GM18907 (cell line): ENCODE measurements at regions not wholly inside any gene's neighbourhood (a gene's known extent, or its start where the extent isn't known, plus 50 kb on each side); places are given as distances from the start of the nearest gene placed in this dataset.
"Not testable (repeated sequence)": the region's sequence is repeated elsewhere in the genome, so short reads cannot be mapped to it uniquely, and the experiment has no call there.

ENCODE experiments used
- ATAC-seq: cut with Tn5 transposase; IDR thresholded peaks from one replicate; pipeline ENCODE4 v1.9.1; 2021; ENCODE audit warnings: mild to moderate bottlenecking, moderate library complexity; ENCODE audit not compliant: unreplicated experiment

DNA sequence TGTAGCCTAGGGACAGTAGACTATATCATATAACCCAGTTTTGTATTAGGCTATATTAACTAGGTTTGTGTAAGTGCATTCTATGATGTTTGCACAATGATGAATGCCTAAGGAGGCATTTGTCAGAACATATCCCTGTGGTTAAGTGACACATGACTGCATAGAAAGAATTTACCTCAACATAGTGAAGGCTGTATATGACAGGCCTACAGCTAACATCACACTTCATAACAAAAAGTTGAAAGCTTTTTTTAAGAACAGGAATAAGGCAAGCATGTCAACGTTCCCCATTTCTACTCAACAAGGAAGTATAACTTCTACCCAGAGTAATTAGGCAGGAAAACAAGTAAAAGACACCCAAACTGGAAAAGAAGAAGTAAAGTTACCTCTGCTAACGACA, 165.9 kb upstream of the NDST4 start:
- ATAC-seq, result peak; percentile 47

DNA sequence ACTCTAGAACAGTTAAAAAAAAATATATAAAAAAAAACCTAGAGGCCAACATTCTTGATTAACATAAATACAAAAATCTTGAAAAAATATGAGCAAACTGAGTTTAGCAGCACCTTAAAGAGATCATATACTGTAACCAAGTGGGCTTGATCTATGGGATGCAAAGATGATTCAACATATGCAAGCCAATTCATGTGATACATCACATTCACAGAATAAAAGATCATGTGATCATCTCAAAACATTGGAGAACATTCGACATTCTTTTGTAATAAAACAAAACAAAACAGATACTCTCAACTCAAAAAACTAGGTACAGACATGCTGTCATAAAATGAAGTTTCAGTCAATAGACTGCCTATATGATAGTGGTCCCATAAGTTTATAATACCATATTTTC, 165.4 kb upstream of the NDST4 start:
- ATAC-seq, result no peak

DNA sequence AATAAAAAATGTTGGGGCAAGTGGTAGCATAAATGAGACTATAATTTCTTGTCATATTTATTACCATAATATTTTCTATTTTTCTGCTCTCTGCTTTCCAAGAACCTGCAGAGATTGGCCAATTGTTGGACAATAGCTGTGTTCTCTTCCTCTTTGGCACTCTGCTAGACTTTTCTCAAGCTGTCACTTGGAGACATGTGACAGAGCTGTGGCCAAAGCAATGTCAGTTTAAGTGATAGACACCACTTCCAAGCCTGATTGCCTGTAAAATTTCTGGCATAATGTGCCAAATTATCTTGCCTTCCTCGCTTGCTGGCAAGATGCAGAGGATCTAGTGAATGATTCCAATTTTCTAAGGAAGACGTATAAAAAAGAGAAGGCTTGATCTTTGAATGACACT, 162.2 kb upstream of the NDST4 start:
- no peak for ATAC-seq

DNA sequence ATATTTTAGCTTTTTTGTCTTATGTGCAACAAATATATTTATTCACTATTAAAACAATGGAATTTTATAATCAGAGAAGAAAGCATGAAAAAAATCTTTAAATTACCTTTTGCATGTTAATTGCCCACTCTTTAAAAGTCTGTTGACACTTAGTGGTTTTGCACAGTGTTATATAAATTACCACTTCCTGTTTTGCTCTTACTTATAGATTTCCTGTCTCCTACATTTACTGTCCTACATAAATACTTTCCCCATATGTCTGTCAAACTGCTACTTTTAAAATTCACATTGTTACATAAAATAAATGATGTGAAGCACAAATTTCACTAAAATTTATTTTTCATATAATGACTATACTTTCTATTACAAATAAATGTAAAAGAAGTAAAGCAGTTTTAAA, 161.1 kb upstream of the NDST4 start:
- peak; percentile 74 for ATAC-seq

DNA sequence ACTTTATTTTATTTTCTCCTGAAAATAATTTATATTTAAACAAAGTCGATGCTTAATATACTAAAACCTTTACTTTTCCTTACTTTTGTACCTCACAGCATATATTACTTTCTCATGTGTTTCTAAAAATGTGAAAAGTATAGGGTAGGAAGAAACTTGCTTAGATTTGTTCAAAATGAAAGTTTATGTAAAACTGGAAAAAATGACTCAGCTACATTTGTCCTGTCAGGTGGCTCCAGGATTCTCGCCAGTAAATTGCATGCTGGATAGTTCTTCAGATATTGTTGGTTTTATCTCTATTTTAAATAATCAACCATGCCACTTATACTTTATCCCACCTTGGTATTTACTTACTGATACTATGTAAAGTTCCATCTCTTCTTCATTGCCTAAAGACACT, 159.2 kb upstream of the NDST4 start:
- no peak for ATAC-seq

DNA sequence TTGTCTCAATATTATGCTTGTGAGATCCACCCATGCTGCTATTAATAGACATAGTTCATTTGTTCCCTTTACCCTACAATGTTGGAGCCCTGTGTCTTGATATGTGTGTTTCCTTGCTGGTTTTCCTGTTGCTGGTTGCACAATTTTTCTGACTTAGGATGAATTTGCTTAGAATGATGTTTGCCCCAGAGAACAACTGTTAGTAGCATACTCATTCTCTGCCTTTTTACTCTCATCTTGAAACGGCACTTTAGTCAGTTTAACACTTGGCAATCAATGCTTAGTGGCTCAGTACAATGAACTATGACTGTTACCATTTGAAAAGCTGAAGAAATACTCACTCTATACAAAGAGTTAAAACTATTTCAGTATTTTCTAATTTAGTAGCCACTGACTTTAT, 158.8 kb upstream of the NDST4 start:
- peak; percentile 53 for ATAC-seq

DNA sequence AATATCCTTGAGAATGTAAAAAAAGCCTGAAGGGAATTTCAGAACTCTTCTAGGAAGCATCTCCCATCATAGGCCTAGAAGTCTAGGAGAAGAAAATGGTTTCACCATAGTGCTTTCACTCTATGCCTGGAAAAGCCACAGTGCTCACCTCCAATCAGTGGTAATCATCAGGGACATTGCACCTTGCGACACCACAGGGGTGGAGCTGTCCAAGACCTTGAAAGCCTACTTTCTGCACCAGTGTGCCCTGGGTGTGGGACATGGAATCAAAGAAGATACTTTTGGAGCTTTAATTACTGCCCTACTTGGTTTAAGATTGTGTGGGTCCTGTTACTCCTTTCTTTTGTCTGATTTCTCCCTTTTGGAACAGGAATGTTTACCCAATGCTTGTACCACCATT, 146.8 kb upstream of the NDST4 start:
- no peak for ATAC-seq

DNA sequence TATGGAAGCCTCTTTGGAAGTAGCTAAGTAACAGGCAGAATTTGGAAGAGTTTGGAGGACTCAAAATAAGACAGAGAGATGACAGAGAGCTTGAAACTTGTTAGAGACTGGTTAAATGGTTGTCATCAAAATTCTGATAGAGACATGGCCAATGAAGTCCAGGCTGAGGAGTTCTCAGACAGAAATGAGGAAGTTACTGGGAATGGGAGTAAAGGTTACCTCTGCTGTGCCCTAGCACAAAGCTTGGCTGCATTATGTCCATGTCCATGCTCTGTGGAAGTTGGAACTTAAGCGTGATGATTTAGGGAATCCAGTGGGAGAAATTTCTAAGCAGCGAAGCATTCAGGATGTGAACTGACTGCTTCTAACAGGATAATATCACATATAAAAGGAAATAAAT, 146.2 kb upstream of the NDST4 start:
- no peak for ATAC-seq

DNA sequence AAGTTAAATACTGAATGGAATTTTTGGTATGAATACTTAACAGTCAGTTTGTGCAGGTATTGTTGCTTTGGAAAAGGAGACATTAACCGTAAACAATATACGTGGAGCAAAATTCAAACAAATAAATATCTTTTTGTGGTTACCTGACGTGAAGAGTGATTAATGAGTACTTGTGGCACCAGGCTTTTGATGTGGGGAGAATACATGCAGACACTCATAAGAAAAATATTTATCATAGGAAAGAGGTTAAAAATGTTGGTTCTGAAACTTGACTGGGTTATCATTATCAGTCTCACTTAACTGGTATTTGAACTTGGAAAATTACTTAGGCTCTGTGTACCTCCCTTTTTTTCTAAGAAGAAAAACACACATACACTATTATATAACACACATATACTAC, 136.4 kb upstream of the NDST4 start:
- no peak for ATAC-seq

DNA sequence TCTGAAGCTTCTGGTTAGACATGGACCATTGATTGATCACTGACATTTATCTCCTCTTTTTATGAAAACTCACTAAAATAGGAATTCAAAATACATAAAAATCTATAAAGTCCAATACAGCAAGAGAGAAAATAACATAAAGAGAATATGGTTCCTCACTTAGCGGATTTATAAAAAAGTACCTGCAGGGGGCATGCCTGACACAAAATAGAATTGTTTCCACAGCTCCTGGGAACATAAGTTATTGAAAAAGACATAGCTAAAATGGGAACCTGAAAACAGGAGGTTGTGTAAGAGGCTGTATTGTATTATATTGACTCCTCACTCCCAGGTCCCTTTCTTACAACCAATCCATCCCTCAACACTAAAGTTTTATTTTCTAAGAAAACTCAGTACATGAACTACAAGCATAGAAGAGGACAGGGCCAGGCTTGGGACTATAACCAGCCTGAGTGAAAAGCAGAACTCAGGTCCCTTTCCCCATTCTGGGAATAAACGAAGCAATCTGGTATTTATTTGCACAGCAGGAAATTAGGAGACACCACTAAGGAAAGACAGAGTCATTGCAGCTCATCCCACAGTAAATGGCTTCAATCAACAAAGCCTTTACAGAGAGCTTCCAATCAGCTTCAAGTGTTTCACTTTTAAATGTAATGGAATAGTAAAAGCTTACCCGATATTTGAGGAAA, 121.1 kb upstream of the NDST4 start:
- peak; percentile 68 for ATAC-seq

DNA sequence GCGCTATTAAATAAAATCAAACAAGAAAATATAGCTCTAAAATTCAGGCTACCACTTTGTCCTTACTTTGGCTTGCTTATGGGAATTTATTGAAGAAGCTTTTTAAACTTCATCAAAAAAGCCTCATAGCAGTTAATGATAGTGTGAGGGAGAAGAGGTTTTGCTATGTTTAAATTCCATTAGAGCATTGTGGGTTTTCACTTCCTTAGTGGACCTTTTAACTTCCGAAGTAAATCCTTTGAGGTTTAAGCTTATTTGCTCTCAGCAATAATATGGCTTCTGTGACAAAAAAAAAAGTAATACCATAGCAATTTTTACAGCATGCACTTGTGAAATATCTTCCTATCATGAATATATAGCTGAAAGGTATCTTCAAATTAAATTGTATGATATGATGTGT, 120.2 kb upstream of the NDST4 start:
- ATAC-seq, result peak; percentile 67

DNA sequence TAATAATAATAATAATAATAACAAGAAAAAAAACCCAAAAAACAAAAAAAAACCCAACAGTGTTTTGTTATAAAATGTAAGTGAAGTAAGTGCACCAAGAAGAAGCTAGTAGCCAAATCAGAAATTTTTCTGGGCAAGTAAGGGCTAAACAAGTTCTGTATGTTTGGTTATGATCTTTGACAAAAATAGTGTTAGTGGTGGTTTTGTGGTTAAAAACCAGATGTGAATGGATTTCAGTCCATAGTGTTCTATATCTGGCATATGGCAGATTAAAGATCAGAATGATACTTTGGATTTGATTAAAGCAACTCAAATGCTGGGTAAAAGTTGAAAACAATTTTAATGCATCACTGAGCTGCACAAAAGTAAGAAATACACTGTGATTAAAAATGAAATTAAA, 116.5 kb upstream of the NDST4 start:
- ATAC-seq, result no peak

DNA sequence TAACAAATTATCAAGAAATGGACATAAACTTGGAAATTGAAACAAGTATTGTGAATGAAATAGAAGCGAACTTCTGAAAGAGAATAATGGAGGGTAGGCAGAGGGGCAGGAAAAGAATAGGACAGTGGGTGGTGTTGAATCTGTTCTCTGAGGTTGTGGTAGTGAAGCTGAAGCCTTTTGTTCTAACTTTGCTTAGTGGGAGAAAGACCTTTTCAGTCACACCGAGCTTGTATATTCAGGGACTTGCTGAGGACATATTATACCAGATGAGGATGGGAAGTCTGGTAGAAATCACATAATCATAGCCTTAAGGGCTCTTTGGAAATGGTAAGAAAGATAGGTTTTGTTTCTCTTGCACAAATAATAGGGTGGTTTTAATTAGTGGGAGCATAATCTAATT, 115.4 kb upstream of the NDST4 start:
- ATAC-seq, result no peak

DNA sequence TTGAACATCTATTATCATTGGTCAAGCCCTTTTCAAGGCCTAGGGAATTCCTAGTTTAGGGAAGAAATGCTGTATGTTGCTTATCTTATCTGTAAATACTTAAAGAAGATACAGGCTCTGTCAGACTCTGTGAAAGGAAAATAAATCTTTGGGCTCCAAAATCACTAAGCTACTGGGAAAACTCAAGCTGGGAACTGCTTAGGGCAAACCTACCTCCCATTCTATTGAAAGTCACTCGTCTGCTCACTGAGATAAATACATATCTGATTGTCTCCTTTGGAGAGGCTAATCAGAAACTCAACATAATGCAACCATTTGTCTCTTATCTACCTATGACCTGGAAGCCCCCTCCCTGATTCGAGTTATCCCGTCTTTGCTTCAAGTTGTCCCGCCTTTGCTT, 108.6 kb upstream of the NDST4 start:
- no peak for ATAC-seq

DNA sequence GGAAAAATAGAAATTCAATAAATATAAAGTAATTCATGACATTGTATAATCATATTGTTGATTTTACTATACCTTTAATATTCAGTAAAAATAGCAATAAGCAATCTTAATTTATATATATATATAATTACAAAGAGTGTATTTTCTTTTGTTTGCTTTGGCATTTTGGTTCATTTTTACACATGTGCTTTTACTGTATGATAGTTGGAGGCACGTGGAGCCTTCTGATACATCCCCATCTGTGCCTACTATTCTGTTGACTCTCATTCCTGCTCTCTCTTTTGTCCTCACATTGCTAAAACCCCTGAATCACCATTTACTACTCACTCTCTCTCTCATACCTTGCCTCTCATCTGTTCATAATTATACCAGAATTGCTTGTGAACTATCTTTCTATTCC, 106.4 kb upstream of the NDST4 start:
- no peak for ATAC-seq

DNA sequence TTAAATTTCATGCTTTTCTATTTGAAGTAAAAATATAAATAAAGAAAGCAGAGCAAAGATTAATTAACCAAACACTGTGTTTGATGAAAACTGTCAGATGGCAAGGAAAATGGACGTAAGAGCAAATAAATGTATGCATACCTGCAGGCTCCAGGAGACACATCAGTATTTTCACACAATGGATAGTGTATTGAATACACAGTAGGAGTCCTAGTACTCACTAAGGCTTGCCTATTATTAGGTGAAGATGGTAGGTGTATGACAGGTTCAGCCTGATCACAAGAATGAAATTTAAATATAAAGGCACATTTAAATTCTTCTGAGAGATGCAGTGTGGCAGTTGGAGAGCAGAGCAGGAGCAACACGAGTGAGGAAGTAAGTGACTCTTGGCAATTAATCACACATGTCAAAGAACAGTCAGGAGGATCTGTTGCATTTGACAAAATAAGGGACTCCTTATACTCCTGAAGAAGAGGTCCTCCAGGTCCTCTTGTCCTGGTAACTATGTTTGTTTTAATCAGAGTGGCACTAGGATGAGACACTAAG, 106.0 kb upstream of the NDST4 start:
- no peak for ATAC-seq

DNA sequence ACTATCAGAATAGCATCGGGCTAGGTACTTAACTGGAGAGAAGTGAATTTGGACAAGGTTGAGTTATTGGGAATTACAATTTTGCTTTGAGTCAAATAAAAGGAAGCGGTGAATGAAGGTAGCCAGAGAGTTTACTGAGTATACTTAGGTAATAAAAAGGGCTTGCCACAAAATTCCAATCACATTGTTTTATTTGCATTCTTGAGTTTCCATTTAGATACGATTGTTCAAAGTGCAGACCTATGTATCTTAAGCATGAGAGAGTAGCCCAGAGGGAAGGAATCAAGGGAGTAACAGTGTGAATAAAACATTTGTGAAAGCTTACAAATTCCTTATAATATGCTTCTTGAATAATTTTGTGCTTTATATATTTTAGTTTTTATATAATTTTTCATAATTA, 102.5 kb upstream of the NDST4 start:
- ATAC-seq, result no peak

DNA sequence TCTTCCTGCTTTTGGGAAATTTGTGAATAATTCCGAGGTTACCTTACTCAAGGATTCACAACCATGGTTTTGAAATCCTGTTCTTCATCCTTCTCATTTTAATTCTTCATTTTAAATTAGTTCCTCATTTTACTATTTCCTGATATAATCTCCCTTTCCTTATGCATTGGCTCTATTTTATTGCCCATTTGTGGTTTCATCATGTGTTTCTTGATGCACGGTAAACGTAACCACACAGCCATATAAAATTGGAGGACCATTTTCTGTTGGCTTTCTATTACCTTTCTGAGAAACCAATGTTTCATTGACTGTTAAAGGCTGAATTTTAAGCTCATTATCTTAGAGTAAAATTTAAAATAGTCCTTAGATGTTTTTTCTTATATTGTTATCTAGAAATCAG, 100.3 kb upstream of the NDST4 start:
- ATAC-seq, result no peak

DNA sequence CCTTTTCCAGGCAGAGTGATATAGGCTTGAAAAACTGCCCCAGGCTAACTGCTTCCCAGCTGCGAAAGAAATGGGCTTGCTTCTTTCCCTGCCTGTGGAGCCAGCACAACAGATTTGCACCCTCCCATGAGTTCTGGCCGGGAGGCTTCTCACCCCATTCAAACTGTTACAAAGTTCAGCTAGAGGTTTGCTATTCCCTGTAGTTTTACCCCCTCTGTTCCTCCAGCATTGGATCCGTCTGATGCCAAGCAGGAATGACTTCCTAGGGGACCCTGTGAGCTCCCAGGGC, 87.6 kb upstream of the NDST4 start:
- ATAC-seq, result no peak

DNA sequence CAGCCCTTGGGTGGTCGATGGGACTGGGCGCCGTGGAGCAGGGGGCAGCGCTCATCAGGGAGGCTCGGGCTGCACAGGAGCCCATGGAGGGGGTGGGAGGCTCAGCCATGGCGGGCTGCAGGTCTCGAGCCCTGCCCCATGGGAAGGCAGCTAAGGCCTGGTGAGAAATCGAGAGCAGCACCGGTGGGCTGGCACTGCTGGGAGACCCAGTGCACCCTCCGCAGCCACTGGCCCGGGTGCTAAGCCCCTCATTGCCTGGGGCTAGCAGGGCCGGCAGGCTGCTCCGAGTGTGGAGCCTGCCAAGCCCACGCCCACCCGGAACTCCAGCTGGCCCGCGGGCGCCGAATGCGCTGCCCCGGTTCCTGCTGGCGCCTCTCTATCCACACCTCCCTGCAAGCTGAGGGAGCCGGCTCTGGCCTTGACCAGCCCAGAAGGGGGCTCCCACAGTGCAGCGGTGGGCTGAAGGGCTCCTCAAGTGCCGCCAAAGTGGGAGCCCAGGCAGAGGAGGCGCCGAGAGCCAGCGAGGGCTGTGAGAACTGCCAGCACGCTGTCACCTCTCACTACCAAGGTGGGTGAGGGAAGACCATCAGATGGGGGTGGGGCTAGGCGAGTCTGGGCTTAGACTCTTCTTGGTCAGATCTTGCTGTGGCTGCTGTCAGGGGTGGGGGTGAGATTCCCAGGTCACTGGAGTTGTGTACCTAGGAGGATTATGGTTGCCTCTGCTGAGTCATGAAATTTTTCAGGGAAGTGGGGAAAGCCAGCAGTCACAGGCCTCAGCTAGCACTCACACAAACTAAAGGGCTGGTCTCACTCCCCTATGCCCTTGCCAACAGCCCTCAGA, 87.0 kb upstream of the NDST4 start:
- not testable (repeated sequence) for ATAC-seq

DNA sequence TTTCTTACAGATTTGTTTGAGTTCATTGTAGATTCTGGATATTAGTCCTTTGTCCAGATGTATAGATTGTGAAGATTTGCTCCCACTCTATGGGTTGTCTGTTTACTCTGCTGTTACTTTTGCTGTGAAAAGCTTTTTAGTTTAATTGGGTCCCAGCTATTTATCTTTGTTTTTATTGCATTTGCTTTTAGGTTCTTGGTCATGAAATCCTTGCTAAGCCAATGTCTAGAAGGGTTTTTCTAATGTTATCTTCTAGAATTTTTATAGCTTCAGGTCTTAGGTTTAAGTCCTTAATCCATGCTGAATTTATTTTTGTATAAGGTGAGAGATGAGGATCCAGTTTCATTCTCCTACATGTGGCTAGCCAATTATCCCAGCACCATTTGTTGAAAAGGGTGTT, 81.2 kb upstream of the NDST4 start:
- not testable (repeated sequence) for ATAC-seq

DNA sequence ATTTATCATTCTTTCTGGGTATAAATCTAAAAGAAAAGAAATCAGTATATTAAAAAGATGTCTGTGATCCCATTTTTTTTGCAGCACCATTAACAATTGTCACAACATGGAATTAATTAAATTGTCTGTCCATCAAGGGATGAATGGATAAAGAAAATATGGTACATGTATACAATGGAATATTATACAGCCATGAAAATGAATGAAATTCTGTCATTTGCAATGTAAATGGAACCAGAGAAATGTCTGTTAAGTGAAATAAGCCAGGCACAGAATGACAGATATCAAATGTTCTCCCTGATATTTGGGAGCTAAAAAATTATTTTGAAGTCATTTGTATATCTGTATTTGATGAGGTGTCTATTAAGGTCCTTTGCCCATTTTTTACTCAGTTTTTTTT, 77.1 kb upstream of the NDST4 start:
- ATAC-seq, result no peak

DNA sequence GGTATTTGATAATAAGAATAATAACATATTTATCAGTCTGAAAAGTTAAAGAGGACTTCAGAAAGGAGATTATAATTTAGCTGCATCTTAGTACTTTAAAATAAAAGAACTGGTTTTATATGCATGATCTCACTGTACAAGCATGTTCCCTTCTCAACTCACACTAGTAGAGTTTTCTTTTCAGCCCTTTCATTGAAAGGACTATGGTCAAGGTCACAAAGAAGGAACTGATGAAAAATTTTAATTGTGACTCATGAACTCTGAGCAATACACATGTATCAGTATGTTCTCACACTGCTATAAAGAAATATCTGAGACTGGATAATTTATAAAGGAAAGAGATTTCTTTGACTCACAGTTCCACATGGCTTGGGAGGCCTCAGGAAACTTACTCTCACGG, 73.7 kb upstream of the NDST4 start:
- no peak for ATAC-seq
